ENCODE measurements at regions not wholly inside any gene's neighbourhood (a gene's known extent, or its start where the extent isn't known, plus 50 kb on each side); places are given as distances from the start of the nearest gene placed in this dataset.

- no peak for TF ChIP-seq CTCF (IDR thresholded peaks at IDR 0.05)
- no peak for TF ChIP-seq POLR2A (IDR thresholded peaks at IDR 0.05)
Observed at GRCh38 chr5:152262667-152263066, 142.4 kb downstream of the NMUR2 start.

All from esophagus squamous epithelium (tissue), 4 donors.